ENCODE measurements at regions not wholly inside any gene's neighbourhood (a gene's known extent, or its start where the extent isn't known, plus 50 kb on each side); places are given as distances from the start of the nearest gene placed in this dataset.
"Not testable (repeated sequence)": the region's sequence is repeated elsewhere in the genome, so short reads cannot be mapped to it uniquely, and the experiment has no call there.

DNA sequence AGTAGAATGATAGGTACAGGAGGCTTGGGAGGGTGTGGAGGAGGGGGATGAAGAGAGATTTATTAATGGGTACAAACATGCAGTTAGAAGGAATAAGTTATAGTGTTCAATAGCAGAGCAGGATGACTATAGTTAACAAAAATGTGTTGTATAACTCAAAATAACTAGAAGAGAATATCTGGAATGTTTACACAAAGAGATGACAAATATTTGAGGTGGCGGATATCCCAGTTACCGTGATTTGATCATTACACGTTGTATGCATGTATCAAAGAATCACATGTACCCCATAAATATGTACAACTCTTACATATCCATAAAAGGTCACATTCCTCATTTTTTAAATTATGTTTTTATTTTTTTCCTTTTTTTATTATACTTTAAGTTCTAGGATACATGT is 456.6 kb downstream of the MAGEB5 start:
- ATAC-seq (ENCODE audit: poor library complexity) (no peak), DNase-seq (no peak)
- intact Hi-C loops (cut with DNase I), result no loop called here

- intact Hi-C loops (cut with DNase I), result no loop called here
- DNase-seq (no peak), ATAC-seq (ENCODE audit: poor library complexity) (no peak)
Observed at GRCh38 chrX:26670521-26670920, 454.6 kb downstream of the MAGEB5 start.

DNA sequence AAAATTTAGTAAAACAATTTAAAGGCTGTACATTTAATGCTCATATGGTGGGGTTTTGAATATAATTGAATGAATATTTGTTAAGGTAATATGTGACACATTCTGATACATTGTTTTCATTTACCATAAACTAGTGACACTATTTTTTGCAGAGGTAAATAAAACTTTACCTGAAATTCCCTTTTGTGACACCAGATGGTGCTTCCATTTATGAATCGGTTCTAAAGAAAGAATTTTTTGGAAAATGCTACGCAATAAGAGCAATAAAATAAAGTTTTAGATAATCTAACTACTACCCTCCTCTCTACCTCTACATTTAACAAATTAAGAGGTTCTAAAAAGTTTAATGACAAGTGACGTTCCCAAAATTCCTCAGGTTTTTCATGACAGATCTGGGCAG is 448.9 kb downstream of the MAGEB5 start:
- no peak for ATAC-seq (ENCODE audit: poor library complexity)
- intact Hi-C loops (cut with DNase I), result no loop called here
- DNase-seq, result no peak

DNA sequence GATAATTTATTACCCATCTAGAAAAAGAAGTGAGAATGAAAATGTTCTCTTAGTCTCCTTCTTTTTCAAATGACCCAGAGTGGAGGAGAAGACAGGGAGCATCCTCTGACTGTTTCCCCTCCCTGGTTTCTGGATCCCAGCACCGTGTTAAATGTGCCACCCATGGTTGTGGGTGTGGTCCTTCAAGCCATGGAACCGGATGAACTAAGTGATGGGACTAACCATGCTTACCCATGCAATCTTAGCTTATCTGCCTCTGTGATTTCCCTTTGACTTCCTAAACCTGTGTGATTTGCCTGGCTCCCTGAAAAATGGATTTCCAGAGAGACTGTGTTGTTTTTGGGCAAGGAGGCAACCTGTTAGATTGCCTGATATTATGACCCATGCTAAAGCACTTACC is 437.1 kb downstream of the MAGEB5 start:
- intact Hi-C loops (cut with DNase I), result no loop called here
- DNase-seq (no peak), ATAC-seq (ENCODE audit: poor library complexity) (no peak)

- intact Hi-C loops (cut with DNase I), result no loop called here
- no peak for ATAC-seq (ENCODE audit: poor library complexity)
- DNase-seq, result no peak
Observed at GRCh38 chrX:26651755-26652154, 435.8 kb downstream of the MAGEB5 start.

GRCh38 chrX:26649534-26649933 is 433.6 kb downstream of the MAGEB5 start:
- ATAC-seq (ENCODE audit: poor library complexity), result no peak
- intact Hi-C loops (cut with DNase I), result no loop called here
- no peak for DNase-seq

GRCh38 chrX:26631385-26631784 is 415.4 kb downstream of the MAGEB5 start:
- ATAC-seq (ENCODE audit: poor library complexity) (no peak), DNase-seq (no peak)
- intact Hi-C loops (cut with DNase I), result no loop called here

DNA sequence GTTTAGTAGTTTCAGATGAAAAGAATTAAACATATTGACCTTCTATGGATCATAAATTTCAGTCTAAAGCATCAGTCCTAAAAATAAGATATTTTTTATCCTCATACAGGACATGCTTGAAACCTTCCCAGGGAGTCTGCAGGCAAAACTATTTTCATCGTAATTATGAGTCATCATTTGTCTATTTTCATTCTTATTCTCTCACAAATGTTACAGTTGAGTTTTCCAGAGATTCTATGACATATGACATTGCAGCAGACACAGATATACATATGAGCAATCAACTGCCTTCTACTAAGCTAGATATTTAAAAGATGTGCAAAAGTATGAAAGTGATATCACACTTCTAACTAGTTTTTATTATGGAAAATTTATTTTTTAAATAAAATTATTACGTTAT is 398.0 kb downstream of the MAGEB5 start:
- DNase-seq (no peak), ATAC-seq (ENCODE audit: poor library complexity) (no peak)
- intact Hi-C loops (cut with DNase I), result no loop called here

DNA sequence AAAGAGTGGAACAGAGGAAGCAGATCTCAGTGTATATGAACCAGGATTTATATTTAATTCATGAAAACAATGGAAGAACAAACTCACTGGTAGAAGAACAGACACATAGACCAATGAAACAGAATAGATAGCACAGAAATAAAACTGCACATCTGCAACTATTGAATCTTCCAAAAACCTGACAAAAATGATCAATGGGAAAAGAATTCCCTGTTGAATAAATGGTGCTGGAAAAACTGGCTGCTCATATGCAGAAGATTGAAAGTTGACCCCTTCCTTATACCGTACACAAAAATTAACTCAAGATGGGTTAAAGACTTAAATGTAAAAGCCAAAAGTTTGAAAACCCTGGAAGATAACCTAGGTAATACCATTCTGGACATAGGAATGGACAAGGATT is 391.0 kb downstream of the MAGEB5 start:
- ATAC-seq (ENCODE audit: poor library complexity), result no peak
- no peak for DNase-seq
- intact Hi-C loops (cut with DNase I), result no loop called here

DNA sequence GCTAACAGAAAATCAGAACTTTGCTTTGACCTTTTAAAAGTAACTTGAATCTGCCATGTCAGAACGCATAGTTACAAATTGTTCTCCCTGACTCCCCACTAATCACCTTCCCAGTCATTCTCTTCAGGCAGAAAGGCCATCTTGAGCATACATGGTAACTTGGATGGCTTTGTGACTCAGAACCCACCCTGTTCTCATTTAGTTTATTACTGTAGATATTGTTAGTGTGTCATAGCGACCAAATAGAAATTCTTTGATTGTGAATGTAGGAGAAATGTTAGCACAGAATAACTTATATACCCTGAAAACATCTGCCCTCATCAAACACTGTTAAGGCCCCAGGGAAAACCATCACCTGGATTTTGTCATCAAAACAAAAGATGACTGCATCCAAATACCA is 382.0 kb downstream of the MAGEB5 start:
- ATAC-seq (ENCODE audit: poor library complexity) (no peak), DNase-seq (no peak)

GRCh38 chrX:26590849-26591248 is 374.9 kb downstream of the MAGEB5 start:
- intact Hi-C loops (cut with DNase I), result no loop called here
- DNase-seq, result no peak
- no peak for ATAC-seq (ENCODE audit: poor library complexity)

More for the DNA sequence above, 382.0 kb downstream of the MAGEB5 start:
- intact Hi-C loops (cut with DNase I), result no loop called here

DNA sequence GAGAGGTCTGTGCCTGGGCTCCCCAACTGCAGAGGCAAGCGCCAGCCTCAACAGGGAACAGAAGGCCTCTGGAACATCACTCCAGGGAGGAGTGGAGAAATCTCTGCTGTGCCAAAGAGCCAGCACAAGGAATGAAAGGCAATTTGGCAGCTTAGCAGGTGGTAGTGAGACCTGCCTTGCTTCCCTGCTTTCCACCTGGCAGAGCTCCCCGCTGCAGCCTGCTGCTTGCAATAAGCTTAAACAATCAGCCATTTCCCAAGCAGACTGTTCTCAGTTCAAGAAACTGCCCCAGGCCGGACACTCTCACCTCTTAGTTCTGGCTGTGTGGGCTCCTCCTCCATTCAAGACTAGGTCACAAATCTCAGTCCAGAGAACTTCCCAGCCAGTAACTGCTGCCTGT is 370.6 kb downstream of the MAGEB5 start:
- ATAC-seq (ENCODE audit: poor library complexity), result no peak
- intact Hi-C loops (cut with DNase I), result no loop called here

DNA sequence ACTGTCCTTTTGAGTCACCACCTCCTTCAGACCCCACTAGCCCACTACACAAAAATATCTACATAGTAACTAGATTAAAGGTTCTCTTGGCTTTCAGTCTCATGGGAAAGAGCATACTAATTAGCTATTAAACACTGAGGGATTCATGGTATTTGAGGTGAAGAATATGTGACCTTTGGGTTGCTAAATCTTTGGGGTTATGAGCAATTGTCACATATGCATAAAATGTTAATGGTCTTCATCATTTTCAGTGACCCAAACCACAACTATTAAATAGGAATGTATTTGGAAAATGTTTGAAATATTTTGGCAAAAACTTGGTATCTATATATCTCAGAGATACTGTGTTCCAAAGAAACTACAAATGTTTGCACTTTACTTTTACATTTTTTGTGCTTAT is 365.1 kb downstream of the MAGEB5 start:
- intact Hi-C loops (cut with DNase I), result no loop called here
- DNase-seq (no peak), ATAC-seq (ENCODE audit: poor library complexity) (no peak)

More for the DNA sequence above, 370.6 kb downstream of the MAGEB5 start:
- no peak for DNase-seq

- DNase-seq (no peak), ATAC-seq (ENCODE audit: poor library complexity) (no peak)
- intact Hi-C loops (cut with DNase I), result no loop called here
Observed at GRCh38 chrX:26580021-26580420, 364.1 kb downstream of the MAGEB5 start.

DNA sequence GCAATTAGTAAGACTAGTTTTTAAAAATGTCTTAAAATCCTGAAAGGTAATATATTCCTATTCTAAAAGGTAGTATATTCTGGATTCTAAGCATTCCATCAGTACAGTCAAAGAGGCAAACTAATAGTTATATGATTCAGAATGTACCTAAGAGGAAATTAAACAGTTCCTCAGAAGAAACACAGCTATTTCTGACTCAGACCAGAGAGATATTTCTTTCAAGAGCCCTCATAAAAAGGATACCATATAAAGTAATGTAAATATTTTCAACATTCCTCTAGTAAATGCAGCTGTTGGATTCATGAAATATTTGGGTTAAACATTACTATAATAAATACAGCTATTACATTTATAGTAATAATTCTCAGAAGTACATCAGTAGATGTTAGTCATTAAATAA is 358.3 kb downstream of the MAGEB5 start:
- intact Hi-C loops (cut with DNase I), result no loop called here
- no peak for ATAC-seq (ENCODE audit: poor library complexity)

DNA sequence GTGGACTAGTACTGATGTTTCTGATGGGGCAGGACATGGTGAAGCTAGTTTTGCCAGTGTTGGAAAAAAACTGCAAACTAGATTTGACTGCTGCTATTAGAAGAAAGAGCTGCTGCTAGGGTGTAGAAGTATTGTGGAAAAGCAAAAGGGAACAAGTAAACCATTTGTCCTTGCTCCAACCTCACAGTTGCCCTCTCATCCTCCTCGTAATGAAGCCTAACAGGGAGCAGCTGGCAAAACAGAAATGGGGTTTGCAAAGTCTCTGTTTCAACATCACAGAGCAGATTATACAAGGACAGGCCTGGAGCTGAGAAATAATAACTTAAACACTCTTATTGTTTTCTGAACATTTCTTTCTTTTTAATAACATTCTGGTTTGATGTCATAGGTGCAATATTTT is 346.2 kb downstream of the MAGEB5 start:
- intact Hi-C loops (cut with DNase I), result no loop called here
- DNase-seq (no peak), ATAC-seq (ENCODE audit: poor library complexity) (no peak)

More for the DNA sequence above, 358.3 kb downstream of the MAGEB5 start:
- no peak for DNase-seq

DNA sequence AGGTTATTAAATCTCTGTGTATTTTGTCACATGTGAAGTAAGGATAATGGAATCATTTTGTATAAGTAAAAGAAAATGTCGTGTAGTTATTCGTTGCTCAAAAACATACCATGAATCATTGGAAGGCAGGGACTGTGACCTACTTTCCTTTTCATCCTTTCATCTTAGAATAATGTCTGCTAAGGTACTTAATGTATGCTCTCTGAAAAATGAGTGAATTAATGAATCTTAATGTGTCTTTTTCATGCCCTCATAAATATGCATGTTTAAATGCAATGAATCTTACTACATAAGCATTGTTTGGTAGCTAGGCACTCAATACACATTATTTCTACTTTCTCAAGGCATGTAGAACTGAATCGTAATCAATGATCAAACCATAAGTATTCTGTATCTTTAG is 343.9 kb downstream of the MAGEB5 start:
- intact Hi-C loops (cut with DNase I), result no loop called here
- ATAC-seq (ENCODE audit: poor library complexity) (no peak), DNase-seq (no peak)

GRCh38 chrX:26558719-26559386 is 342.9 kb downstream of the MAGEB5 start:
- DNase-seq (no peak), ATAC-seq (ENCODE audit: poor library complexity) (no peak)
- intact Hi-C loops (cut with DNase I), result no loop called here

- no peak for DNase-seq
- no peak for ATAC-seq (ENCODE audit: poor library complexity)
Observed at GRCh38 chrX:26557691-26558321, 341.8 kb downstream of the MAGEB5 start.

DNA sequence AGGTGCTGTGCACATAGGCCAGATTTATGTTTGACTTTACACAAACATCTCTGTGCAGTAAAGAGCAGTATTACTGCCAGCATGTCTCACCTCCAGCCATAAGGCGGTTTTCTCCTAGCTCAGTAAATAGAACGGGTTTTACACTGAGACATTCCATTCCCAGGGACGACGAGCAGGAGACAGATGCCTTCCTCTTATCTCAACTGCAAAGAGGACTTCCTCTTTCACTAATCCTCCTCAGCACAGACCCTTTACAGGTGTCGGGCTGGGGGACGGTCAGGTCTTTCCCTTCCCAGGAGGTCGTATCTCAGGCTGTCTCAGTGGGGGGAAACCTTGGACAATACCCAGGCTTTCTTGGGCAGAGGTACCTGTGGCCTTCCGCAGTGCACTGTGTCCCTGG is 309.8 kb downstream of the MAGEB5 start:
- ATAC-seq (ENCODE audit: poor library complexity); DNase-seq; intact Hi-C loops (cut with DNase I): not testable (repeated sequence)

More at GRCh38 chrX:26557691-26558321, 341.8 kb downstream of the MAGEB5 start:
- intact Hi-C loops (cut with DNase I), result no loop called here

DNA sequence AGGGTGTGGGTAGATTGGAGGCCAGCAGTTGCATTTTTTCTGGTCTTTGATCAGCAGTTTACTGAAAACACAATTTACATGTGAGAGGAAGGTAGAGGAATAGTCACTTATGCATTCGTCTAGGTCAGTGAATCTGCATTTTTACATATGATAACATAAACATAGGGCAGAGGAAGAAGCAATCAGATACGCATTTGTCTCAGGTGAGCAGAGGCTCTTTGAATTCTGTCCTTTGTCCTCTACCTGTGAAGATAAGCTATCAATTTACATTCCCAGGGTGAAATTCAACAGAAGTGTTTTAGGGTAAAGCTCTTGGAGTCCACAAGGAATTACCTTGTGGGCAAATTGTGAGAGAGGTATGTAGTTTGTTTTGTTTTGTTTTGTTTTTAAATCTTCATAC is 306.5 kb downstream of the MAGEB5 start:
- ATAC-seq (ENCODE audit: poor library complexity) (no peak), DNase-seq (no peak)
- intact Hi-C loops (cut with DNase I), result no loop called here
